Activated CD8-positive, alpha-beta T cell treated with anti-CD3 and anti-CD28 coated beads for 36 hours (primary cell): ENCODE measurements at regions not wholly inside any gene's neighbourhood (a gene's known extent, or its start where the extent isn't known, plus 50 kb on each side); places are given as distances from the start of the nearest gene placed in this dataset.

ENCODE experiments used
- ATAC-seq: fragments of 200-7000 bp; cut with Tn5 transposase; one replicate; pipeline ENCODE4 v1.10.0; 2021; ENCODE audit warnings: mild to moderate bottlenecking, moderate library complexity
- CTCF ChIA-PET: fragments of 350-600 bp; sonication (Branson Sonifier 250); formaldehyde crosslinking; loops from one replicate; lab custom pipeline; 2021; ENCODE audit warnings: antibody characterized with exemption; lab: Charles Lee
- POLR2A ChIA-PET: fragments of 350-600 bp; sonication (Branson Sonifier 250); formaldehyde crosslinking; loops from one replicate; lab custom pipeline; 2021; ENCODE audit warnings: antibody characterized with exemption; lab: Charles Lee
- DNase-seq: peaks from one replicate; pipeline ENCODE4 v3.0.0-alpha.2; 2020
- H3K27ac Mint-ChIP-seq: one replicate; pipeline ENCODE4 v1.8.0; 2021; ENCODE audit warnings: mild to moderate bottlenecking, mixed read lengths
- H3K27me3 Mint-ChIP-seq: one replicate; pipeline ENCODE4 v1.8.0; 2021; ENCODE audit warnings: mixed read lengths
- H3K36me3 Mint-ChIP-seq: one replicate; pipeline ENCODE4 v1.8.0; 2021; ENCODE audit warnings: low read depth, mixed read lengths
- H3K4me1 Mint-ChIP-seq: one replicate; pipeline ENCODE4 v1.8.0; 2021; ENCODE audit warnings: low read depth, mixed read lengths
- H3K4me3 Mint-ChIP-seq: one replicate; pipeline ENCODE4 v1.8.0; 2021; ENCODE audit warnings: mild to moderate bottlenecking, moderate library complexity, mixed read lengths
- H3K9me3 Mint-ChIP-seq: one replicate; pipeline ENCODE4 v1.8.0; 2021; ENCODE audit warnings: mixed read lengths
- intact Hi-C: fragments of 100-400 bp; cut with micrococcal nuclease; formaldehyde crosslinking; loops from one replicate; pipeline ENCODE4 v1.10.0; 2022
- TF ChIP-seq, protein P1 (sequence below): fragments of 200-600 bp; IDR thresholded peaks from one replicate; pipeline ENCODE4 v1.8.0; 2022; ENCODE audit warnings: antibody characterized with exemption, mild to moderate bottlenecking

DNA sequence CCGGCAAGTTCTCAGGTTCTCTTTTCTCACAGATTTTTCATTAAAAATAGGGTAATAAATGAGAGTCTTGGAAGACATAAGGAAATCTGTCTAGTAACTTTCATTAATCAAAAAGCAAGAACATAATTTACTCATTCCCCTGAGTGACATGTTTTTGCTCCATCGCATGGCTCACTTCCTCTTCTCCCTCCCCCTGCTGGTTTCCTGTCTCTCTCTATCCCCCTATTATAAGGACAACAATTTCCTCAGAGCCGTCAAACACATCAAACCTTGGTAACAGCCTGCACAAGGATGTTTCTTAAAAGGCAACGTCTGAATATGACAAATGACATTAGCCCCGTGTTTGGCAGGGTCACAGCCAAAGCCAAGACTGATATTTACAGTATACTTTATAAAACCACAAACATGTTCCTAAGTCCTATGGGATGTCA lies 1149.6 kb downstream of the IGSF11 start:
- ATAC-seq, result no peak
- H3K27ac Mint-ChIP-seq, result no peak overlapping the region
- no peaks in the 10 kb centered on the region for H3K36me3 Mint-ChIP-seq
- no peaks in the 10 kb centered on the region for H3K4me1 Mint-ChIP-seq
- no peaks in the 10 kb centered on the region for H3K9me3 Mint-ChIP-seq
- ChIA-PET CTCF (no interaction called here), POLR2A (no interaction called here)
- H3K4me3 Mint-ChIP-seq, result no peak overlapping the region
- no peaks in the 10 kb centered on the region for H3K27me3 Mint-ChIP-seq
- intact Hi-C loops, result no loop called here
- TF ChIP-seq, protein P1, sequence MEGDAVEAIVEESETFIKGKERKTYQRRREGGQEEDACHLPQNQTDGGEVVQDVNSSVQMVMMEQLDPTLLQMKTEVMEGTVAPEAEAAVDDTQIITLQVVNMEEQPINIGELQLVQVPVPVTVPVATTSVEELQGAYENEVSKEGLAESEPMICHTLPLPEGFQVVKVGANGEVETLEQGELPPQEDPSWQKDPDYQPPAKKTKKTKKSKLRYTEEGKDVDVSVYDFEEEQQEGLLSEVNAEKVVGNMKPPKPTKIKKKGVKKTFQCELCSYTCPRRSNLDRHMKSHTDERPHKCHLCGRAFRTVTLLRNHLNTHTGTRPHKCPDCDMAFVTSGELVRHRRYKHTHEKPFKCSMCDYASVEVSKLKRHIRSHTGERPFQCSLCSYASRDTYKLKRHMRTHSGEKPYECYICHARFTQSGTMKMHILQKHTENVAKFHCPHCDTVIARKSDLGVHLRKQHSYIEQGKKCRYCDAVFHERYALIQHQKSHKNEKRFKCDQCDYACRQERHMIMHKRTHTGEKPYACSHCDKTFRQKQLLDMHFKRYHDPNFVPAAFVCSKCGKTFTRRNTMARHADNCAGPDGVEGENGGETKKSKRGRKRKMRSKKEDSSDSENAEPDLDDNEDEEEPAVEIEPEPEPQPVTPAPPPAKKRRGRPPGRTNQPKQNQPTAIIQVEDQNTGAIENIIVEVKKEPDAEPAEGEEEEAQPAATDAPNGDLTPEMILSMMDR, result no peak
- no peak for DNase-seq

DNA sequence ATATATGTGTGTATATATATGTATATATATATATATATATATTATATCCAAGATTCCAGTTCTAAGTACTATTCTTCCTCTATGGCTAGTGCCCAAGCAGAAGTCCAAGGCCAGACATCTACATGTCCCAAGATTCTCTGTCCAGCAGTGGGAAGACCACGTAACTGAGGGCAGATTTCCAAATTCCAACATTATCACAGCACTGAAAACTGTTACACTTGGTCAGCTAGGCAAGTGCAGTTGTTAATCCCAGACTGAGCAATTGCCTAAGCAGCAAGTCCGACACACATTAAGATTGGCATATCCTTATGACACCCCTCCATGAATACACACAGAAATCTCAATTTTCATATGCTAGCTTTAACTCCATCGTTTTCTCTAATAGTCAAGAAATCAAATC lies 1148.5 kb downstream of the IGSF11 start:
- intact Hi-C loops, result no loop called here
- CTCF ChIA-PET, result no interaction called here
- POLR2A ChIA-PET, result no interaction called here
- Mint-ChIP-seq H3K27me3 (no peaks in the 10 kb centered on the region), H3K36me3 (no peaks in the 10 kb centered on the region), H3K27ac (no peak overlapping the region), H3K4me3 (no peak overlapping the region), H3K4me1 (no peaks in the 10 kb centered on the region), H3K9me3 (no peaks in the 10 kb centered on the region)
- ATAC-seq, result no peak
- TF ChIP-seq, protein P1, result no peak
- DNase-seq, result no peak

DNA sequence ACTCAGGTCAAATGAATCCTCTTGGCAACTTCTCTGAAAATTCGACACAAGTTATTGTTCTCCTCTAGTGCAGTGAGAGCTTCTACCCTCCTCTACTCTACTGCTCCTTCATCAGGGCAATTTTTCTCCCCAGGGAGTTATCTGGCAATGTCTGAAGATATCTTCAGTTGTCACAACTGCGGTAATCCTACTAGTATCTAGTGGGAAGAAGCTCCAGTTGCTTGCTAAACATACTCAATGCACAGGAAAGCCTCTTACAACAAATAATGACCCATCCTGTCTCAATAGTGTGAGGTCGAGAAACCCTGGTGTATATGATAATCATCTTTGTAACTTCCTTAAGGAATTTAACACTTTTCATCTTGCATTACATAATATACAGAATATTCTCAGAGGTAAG lies 1147.6 kb downstream of the IGSF11 start:
- Mint-ChIP-seq H3K27ac (no peak overlapping the region), H3K27me3 (no peaks in the 10 kb centered on the region), H3K36me3 (no peaks in the 10 kb centered on the region), H3K4me1 (no peaks in the 10 kb centered on the region), H3K4me3 (no peak overlapping the region), H3K9me3 (no peaks in the 10 kb centered on the region)
- TF ChIP-seq, protein P1, result no peak
- intact Hi-C loops, result no loop called here
- CTCF ChIA-PET, result no interaction called here
- no peak for ATAC-seq
- no peak for DNase-seq
- POLR2A ChIA-PET, result no interaction called here

DNA sequence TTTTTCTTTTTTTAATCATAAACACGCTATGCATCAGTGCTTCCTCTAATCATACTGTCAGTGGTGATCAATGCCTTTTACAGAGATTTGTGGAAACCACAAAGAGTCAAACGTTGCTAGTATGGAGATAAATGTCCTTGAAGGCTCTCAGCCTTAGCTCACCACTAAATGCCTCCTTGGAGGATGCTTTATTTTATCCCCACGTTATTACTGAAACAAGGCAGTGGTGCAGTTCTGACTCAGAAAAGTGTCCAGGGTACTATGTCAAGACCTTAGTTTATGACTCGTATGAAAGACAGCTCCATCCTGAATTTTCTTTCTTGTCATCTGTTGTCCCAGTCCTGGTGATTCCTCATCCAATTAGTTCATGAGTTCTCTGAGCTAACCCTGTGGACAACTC lies 1146.7 kb downstream of the IGSF11 start:
- no peak overlapping the region for H3K27ac Mint-ChIP-seq
- no peaks in the 10 kb centered on the region for H3K36me3 Mint-ChIP-seq
- intact Hi-C loops, result no loop called here
- H3K27me3 Mint-ChIP-seq, result no peaks in the 10 kb centered on the region
- no peaks in the 10 kb centered on the region for H3K4me1 Mint-ChIP-seq
- ATAC-seq (no peak), DNase-seq (no peak)
- no peaks in the 10 kb centered on the region for H3K9me3 Mint-ChIP-seq
- ChIA-PET POLR2A (no interaction called here), CTCF (no interaction called here)
- TF ChIP-seq, protein P1, result no peak
- no peak overlapping the region for H3K4me3 Mint-ChIP-seq

DNA sequence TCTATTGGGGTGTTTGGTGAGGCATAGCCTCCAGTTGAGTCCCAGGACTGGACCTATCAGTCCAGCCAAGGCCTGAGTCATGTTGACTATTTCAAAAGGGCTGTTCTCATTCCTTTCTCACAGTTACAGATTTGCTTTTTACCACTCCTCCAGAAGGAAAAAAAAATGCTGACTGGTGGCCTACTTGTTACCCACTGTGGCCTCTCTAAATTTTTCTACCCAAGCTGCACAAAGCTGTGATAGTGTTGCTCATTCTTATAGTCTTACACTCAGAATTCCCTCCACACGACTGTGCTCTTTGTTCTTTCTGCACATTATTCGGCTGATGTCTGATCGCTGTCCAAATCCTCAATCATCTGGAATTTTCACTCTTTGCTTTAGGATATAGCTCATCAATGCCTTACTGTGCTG lies 1142.2 kb downstream of the IGSF11 start:
- POLR2A ChIA-PET, result no interaction called here
- ATAC-seq (no peak), DNase-seq (no peak)
- CTCF ChIA-PET, result no interaction called here
- TF ChIP-seq, protein P1, result no peak
- Mint-ChIP-seq H3K4me1 (no peaks in the 10 kb centered on the region), H3K27ac (no peak overlapping the region), H3K36me3 (no peaks in the 10 kb centered on the region), H3K9me3 (no peaks in the 10 kb centered on the region), H3K4me3 (no peak overlapping the region), H3K27me3 (no peaks in the 10 kb centered on the region)
- intact Hi-C loops, result no loop called here
